GM23338 (cell line): ENCODE measurements at regions not wholly inside any gene's neighbourhood (a gene's known extent, or its start where the extent isn't known, plus 50 kb on each side); places are given as distances from the start of the nearest gene placed in this dataset.

ENCODE experiments used
- CREB1 ChIP-seq: fragments of 250-450 bp; sonication (Bioruptor Pico); IDR thresholded peaks from 2 replicates; pipeline ENCODE4 v1.5.0; 2020; ENCODE audit warnings: low read depth, mild to moderate bottlenecking, moderate library complexity
- EZH2 ChIP-seq: fragments of 200-600 bp; sonication (generic); IDR thresholded peaks from one replicate; pipeline ENCODE4 v1.8.0; 2017; ENCODE audit warnings: antibody characterized with exemption, mild to moderate bottlenecking, low read depth; ENCODE audit not compliant: unreplicated experiment
- EZH2phosphoT487 ChIP-seq: fragments of 200-600 bp; sonication (generic); IDR thresholded peaks from one replicate; pipeline ENCODE4 v1.8.1; 2018; ENCODE audit warnings: antibody characterized with exemption; ENCODE audit not compliant: unreplicated experiment
- JUNB ChIP-seq: IDR thresholded peaks from one replicate; pipeline ENCODE4 v1.6.1; 2016; ENCODE audit warnings: antibody characterized with exemption; ENCODE audit not compliant: unreplicated experiment
- NANOG ChIP-seq: IDR thresholded peaks from 2 replicates; pipeline ENCODE4 v1.6.1; 2016; ENCODE audit warnings: antibody characterized with exemption, borderline replicate concordance
- POLR2AphosphoS5 ChIP-seq: IDR thresholded peaks from 2 replicates; pipeline ENCODE4 v1.6.1; 2016; ENCODE audit warnings: antibody characterized with exemption, low read depth
- STAT1 ChIP-seq: IDR thresholded peaks from one replicate; pipeline ENCODE4 v1.6.1; 2016; ENCODE audit warnings: antibody characterized with exemption; ENCODE audit not compliant: unreplicated experiment
- ZNF114 ChIP-seq: fragments of 250-450 bp; sonication (Bioruptor Pico); IDR thresholded peaks from 2 replicates; pipeline ENCODE4 v1.5.0; 2020; ENCODE audit warnings: mild to moderate bottlenecking, moderate library complexity
- TF ChIP-seq, protein P1 (sequence below), 2 experiments: fragments of 200-600 bp in 1 of 2; sonication (generic) in 1 of 2; conservative IDR thresholded peaks; 2 replicates each; pipeline versions ENCODE4 v1.5.1 to v1.6.1; 2016 to 2017; ENCODE audit warnings: antibody characterized with exemption in 2 of 2, low read depth in 2 of 2, mild to moderate bottlenecking in 2 of 2, moderate library complexity in 1 of 2
- TF ChIP-seq, protein P2 (sequence below): IDR thresholded peaks from one replicate; pipeline ENCODE4 v1.6.1; 2018; ENCODE audit warnings: antibody characterized with exemption; ENCODE audit not compliant: unreplicated experiment
- TF ChIP-seq, protein P3 (sequence below): IDR thresholded peaks from 2 replicates; pipeline ENCODE4 v1.6.1; 2016; ENCODE audit warnings: antibody characterized with exemption

DNA sequence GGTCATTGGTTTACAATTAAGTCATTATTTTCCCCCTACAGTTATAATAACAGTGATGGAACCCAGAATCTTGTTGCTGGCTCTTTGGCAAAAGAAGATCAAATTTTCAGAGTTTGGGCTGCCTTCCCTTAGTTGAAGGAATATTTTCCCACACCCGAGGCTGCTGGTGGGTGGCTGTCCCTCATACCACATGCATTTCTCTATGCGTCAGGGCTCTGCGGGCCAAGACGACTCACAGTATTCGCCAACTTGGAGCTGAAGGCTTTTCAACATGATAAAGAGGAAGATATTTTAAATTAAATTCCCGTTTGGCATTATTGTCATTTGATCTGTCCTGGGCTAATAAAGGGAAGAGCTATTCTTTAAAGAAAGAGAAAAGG, 102.2 kb upstream of the SASH1 start:
- no peak for TF ChIP-seq EZH2
- TF ChIP-seq NANOG = no peak
- no peak for TF ChIP-seq EZH2phosphoT487
- no peak for TF ChIP-seq JUNB
- TF ChIP-seq, protein P1, sequence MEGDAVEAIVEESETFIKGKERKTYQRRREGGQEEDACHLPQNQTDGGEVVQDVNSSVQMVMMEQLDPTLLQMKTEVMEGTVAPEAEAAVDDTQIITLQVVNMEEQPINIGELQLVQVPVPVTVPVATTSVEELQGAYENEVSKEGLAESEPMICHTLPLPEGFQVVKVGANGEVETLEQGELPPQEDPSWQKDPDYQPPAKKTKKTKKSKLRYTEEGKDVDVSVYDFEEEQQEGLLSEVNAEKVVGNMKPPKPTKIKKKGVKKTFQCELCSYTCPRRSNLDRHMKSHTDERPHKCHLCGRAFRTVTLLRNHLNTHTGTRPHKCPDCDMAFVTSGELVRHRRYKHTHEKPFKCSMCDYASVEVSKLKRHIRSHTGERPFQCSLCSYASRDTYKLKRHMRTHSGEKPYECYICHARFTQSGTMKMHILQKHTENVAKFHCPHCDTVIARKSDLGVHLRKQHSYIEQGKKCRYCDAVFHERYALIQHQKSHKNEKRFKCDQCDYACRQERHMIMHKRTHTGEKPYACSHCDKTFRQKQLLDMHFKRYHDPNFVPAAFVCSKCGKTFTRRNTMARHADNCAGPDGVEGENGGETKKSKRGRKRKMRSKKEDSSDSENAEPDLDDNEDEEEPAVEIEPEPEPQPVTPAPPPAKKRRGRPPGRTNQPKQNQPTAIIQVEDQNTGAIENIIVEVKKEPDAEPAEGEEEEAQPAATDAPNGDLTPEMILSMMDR (conservative IDR thresholded peaks at IDR 0.05; ENCODE audit: low read depth in 2 of 2) = no peak
- no peak for TF ChIP-seq POLR2AphosphoS5
- TF ChIP-seq STAT1 = no peak
- TF ChIP-seq ZNF114 (CRISPR knock-in tag) = no peak
- TF ChIP-seq, protein P2, sequence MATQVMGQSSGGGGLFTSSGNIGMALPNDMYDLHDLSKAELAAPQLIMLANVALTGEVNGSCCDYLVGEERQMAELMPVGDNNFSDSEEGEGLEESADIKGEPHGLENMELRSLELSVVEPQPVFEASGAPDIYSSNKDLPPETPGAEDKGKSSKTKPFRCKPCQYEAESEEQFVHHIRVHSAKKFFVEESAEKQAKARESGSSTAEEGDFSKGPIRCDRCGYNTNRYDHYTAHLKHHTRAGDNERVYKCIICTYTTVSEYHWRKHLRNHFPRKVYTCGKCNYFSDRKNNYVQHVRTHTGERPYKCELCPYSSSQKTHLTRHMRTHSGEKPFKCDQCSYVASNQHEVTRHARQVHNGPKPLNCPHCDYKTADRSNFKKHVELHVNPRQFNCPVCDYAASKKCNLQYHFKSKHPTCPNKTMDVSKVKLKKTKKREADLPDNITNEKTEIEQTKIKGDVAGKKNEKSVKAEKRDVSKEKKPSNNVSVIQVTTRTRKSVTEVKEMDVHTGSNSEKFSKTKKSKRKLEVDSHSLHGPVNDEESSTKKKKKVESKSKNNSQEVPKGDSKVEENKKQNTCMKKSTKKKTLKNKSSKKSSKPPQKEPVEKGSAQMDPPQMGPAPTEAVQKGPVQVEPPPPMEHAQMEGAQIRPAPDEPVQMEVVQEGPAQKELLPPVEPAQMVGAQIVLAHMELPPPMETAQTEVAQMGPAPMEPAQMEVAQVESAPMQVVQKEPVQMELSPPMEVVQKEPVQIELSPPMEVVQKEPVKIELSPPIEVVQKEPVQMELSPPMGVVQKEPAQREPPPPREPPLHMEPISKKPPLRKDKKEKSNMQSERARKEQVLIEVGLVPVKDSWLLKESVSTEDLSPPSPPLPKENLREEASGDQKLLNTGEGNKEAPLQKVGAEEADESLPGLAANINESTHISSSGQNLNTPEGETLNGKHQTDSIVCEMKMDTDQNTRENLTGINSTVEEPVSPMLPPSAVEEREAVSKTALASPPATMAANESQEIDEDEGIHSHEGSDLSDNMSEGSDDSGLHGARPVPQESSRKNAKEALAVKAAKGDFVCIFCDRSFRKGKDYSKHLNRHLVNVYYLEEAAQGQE = no peak
- no peak for TF ChIP-seq CREB1 (CRISPR knock-in tag)
- TF ChIP-seq, protein P3, sequence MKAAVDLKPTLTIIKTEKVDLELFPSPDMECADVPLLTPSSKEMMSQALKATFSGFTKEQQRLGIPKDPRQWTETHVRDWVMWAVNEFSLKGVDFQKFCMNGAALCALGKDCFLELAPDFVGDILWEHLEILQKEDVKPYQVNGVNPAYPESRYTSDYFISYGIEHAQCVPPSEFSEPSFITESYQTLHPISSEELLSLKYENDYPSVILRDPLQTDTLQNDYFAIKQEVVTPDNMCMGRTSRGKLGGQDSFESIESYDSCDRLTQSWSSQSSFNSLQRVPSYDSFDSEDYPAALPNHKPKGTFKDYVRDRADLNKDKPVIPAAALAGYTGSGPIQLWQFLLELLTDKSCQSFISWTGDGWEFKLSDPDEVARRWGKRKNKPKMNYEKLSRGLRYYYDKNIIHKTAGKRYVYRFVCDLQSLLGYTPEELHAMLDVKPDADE = no peak
